Left hindlimb (tissue), 1 donor: ENCODE measurements at regions not wholly inside any gene's neighbourhood (a gene's known extent, or its start where the extent isn't known, plus 50 kb on each side); places are given as distances from the start of the nearest gene placed in this dataset.

Experiments
- DNase-seq: peaks from one replicate; pipeline ENCODE4 v3.0.0-alpha.2; 2018

DNA sequence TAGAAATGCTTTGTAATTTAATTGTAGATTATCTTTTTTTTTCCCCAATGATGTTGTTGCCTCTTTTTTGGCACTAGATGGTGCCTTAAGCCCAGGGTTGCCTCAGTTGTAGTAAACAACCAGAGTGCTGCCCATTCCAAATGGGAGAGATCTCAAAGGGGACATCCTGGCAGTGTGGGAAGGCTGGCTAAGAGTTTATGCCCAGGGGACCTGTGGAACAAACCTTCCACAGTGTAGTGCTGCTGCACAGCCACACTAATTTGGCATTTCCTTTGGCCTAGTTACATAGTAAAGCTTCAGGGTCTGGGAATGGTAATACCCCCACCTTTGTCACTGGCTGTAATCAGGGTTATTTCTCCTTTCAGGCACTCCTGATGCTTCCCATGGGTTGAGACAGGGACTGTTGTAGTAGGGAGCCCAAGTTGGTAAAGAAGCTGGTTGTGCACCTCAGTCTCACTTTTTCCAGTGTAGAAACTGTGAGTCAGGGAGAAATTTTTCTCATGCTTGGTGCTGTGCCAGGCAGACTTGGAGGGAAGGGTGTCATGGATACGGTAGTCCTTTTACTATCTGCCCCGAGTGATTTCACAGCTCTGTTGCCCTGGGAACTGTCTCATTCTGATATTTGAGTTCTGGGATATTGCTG, 177.8 kb upstream of the ECI2 start:
- DNase-seq = no peak

DNA sequence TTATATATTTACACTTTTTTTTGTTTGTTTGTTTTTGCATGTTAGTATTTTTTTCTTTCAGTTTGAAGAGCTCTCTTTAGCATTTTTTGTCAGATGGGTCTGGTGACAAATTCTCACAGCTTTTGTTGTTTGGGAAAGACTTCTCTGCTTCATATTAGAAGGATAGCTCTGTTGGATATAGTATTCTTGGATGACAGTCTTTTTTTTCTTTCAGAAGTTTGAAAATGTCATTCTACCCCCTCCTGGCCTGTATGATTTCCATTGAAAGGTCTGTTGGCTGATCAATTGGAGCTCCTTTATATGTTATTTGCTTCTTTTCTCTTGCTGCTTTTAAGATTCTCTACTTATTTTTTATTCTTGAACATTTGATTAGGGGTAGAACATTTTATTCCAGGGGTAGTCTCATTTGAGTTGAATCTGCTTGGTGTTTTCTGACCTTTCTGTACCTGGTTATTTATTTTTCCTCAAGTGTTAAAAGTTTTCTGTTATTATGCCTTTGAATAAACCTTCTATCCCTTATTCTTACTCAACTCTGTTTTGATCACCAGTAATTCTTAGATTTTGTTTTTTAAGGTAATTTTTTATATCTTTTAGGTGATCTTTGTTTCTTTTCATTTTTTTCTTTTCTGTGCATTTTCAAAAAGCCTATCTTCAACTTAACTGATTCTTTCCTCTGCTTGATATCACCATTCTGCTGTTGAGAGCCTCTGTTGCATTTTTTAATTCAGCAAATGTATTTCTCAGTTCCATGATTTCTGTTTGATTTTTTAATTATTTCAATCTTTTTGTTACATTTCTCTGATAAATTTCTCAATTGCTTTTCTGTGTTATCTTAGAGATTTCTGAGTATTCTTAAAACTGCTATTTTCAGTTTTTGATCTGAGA, 176.8 kb upstream of the ECI2 start:
- no peak for DNase-seq

DNA sequence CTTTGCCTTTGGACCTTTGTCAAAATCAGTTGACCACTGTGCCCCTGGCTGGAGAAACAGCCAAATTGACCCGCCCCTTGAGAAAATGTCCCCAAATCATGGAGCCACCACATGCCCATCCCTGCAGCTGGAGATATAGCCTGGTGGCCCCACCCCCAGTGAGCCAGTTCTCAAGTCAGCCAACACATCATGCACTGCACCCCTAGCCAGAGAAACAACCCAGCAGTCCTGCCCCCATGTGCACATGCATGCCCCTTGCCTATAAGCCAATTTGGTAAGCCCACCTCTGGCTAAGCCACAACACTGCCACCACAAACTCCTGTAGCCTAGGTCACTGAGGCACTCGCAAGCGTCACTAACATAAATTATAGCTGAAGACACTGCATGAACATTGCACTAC, 174.2 kb upstream of the ECI2 start:
- no peak for DNase-seq

DNA sequence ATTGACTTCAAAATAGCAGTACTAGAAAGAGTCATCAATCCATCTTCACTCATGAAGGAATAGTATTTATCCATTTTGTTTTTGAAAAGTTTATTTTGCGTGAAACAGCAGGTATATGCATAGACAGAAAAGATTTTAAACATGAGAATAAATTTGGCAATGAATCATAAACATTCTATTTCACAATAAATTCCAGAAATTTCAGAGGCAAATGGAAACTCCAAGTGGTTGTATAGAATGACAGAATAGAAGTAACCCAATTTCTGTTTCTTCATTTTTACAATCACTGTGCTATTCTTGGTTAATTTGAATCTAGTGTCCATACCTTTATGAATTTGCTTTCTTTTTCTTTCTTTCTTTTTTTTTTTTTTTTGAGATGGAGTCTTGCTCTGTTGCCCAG, 173.0 kb upstream of the ECI2 start:
- DNase-seq = no peak

DNA sequence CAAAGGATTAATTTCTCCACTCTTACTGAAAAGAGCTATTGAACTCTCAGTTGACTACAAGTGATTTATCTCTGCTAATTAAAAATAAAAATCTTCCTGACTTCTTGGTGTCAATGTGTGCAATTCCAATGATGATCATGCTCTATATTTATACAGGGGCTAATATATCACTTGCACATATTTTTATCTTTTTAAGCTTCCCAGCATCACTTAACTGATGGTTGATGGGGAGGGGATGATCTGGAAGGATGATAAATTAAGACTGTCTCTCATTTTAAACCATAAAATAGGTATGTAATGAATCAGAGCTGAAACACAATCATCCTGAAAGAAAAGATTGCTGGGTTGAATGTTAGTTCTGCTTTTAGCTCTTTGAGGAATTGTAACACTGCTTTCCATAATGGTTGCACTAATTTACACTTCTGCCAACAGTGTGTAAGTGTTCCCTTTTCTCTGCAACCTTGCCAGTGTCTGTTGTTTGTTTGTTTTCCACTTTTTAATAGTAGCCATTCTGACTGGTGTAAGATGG, 169.6 kb upstream of the ECI2 start:
- DNase-seq = no peak

DNA sequence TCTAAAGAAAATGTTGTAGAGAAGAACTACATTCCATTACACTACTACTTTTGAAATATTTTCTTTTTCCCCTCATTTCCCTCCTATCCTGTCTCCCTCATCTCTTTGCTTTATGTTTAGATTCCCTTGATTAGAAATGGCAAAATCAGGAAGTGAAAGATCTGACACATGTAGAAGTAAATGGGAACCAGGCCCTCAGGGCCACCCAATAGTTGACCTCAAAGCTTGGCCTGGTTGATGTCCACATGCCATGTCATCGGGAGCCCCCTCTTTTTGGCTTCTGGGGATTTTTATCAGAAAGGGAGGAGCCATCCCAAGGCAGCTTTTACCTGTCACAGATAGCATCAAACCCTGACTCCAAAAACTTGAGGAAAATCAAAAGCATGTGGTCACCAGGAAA, 168.3 kb upstream of the ECI2 start:
- no peak for DNase-seq

DNA sequence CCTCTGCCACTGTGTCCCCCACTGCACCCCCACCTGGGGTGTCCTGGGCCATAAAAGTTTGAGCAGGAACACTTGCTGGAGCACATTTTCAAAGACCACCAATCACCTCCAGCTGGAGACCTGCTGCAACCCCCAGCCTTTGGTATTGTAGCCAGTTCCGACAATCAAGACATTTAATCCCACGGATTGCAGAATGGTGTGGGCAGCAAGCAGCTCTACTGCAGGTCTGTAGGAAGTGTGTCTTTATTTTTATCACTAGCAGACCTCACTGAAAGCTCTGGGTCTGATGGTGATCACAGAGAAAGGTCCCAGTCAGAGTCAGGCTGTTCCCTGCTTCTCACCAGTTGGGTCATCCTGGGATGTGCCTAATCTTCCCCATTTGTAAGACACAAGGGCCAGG, 167.1 kb upstream of the ECI2 start:
- no peak for DNase-seq

DNA sequence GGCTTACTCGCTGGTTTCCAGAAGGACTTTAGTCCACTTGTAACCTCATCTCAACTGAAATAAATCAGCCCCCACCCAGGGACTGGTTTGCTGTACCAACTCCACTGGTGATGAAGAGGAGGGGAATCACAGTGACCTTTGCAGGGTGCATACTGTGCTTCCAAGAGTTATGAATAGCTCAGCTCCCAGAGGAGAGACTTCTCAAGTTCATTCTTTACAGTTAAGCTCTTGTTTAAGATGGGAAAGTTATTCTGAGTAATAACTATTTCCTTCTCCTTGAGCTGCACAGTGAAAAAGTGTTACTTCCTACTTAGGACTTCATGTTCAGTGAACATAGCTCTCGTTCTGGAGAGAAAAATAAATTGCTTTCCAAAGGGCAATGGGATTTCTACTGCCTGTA, 166.5 kb upstream of the ECI2 start:
- no peak for DNase-seq

DNA sequence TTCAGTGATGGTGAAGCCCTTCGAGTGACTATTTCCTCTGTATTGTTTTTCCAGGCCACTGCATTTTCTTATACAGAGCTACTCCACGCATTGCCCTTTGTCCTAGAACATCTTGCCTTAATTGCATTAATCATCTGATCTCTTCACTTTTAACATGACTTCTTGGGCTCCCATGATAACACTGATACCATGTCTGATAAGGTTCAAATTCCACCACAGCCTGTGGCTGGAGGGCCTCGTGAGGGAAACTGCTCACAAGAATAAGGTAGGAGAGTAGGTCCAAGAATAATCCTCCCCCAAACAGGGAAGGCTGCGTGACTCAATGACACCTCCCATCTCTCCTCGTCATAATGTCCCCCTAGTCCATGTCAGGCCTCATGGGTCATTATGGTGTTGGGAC, 165.5 kb upstream of the ECI2 start:
- no peak for DNase-seq

DNA sequence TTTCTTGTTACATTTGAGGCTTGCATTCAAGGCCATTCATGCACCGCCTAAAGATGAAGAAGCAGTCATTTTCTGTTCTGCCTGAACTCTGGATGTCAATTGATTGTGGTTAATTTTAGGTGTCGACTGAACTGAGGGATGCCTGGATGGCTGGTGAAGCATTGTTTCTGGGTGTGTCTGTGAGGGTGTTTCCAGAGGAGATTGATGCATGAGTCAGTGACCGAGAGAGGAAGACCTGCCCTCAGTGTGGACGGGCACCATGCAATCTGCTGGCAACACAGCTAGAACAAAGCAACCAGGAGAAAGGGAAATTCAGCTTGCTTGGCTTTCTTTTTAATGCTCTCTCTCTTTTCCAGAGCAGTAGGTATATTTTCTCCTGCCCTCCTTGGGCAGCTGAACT, 164.1 kb upstream of the ECI2 start:
- DNase-seq = no peak

DNA sequence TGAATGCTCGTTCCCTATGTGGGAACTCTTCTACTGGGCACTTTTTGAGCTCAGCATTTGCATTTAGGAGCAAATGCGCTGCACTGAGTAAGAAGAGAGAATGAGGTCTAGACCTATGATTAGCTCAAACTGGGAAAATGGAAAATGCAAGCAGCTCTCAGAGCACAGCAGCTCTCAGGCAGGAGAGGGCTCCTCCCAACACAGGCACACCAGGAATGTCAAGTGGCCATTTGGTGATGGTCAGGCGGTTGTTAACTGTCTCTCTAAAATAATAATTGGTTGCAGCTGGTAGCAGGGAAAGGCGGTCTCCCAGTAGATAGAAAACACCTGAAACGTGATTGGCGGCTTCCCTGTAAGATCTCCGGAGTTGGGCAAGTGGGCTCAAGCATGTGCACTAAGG, 162.0 kb upstream of the ECI2 start:
- no peak for DNase-seq

DNA sequence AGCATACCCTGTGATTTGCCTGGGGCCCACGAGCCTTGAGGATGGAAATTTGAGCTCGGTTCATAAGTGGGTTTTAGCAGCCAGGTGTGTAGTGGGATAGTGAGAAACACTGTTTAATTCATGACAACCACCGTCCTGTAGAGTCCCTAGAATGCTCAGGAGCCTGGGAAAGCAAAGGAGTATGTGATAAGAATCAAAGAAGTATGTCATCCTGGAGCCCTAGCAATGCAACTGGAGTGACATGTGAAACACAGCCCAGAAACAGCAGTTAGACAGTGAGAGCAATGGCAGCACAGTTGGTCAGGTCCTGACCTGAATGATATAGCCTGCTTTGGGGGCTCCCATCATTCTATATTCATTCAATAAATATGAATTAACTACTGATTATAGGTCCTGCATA, 161.2 kb upstream of the ECI2 start:
- DNase-seq = no peak

DNA sequence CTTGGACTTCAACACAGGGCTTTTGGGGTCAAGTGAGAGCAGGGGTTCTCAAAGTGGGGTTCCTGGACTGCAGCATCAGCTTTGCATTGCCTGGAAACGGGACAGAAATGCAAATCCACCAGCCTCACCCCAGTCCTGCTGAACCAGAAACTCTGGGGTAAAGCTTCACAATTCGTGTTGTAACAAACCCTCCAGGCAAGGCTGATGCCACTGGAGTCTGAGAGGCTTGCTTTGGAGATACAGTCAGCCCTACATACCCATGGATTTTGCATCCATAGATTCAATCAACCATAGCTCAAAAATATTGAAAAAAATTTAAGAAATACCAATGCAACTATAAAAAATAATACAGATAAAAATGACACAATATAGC, 160.4 kb upstream of the ECI2 start:
- no peak for DNase-seq

DNA sequence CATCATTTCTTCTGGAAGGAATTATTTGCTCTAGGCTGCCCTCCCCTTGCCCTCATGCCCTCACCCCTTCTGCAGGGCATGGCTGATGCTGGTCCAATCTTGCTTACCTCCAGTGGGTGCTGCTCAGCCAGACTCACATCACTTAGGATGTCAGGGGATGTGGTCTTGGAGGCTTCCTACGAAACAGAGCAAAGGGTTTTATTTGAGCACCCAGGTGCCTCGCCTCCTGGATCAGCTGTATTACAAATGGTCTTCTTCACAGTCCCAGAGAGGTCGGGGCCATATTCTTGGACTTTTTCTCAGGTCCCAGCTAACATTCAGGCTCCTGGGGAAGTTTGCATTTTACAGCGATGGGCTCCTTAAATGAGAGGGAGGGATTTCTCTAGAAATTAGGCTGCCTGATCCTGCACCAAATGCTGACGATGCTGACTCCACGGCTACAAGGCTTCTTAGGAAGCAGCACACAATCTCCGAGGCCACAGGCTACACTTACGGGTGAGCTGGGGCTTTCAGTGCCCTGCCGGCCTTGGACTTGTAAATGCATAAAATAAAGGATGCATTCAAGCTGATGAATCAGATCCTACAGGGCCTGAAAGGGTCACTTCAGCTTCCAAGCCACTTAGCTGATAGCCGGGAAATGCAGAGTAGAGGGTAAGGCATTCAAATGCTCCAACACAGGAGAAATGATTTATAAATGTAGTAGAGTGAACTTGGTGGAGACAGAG, 159.8 kb upstream of the ECI2 start:
- DNase-seq = no peak

DNA sequence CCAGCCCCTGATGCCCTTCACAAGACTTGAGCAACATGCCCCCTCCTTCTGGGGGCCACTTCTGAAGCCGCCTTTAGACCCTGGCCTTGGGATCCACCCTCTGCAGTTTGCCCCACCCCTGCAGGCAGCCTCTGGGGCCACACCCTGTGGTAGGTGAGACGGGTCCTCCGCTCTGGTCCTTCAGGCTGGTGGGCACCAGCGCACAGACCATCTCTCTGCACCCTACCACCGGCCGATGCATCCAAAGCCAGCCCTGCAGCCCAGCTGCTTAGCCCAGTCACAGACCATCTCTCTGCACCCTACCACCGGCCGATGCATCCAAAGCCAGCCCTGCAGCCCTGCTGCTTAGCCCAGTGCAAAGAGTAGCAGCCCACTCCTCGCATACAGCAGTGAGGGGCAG, 159.3 kb upstream of the ECI2 start:
- no peak for DNase-seq

DNA sequence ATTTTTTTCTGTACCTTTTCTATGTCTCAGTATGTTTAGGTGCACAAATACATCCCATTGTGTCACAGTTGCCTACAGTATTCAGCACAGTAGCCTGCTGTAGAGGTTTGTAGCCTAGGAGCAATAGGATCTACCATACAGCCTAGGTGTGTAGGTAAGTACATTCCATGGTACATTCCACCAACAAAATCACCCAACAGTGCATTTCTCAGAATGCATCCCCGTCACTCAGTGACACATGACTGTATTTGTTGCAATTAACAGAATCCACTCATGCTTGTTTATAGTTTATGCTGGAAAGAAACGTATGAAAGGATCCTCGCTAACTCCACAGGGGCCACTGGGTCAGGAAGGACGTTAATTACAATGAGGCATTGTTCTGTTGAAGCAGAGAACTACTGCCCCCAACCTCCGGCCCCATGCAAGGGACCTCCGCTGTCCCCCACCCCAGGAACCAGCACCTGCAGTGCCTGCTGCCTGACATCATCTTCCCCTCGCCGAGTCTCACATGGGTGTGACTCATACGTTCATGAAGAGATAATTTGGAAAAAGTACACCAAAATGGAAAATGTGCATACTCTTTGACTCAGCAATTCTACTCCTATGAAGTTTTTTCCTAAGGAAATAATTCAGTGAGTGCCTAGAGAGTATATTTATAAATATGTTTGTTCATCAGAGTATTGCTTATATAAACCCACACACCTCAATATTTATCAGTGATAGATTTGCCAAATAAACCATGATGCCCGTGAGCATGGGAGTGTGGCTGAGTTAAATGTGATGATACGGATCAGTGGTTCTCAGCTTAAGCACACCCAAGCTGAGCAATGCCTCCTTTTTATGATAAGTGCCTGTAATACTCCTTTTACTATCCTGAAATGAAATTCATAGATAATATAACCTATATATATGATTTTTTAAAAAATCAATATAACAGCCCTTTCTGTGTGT, 156.4 kb upstream of the ECI2 start:
- no peak for DNase-seq

DNA sequence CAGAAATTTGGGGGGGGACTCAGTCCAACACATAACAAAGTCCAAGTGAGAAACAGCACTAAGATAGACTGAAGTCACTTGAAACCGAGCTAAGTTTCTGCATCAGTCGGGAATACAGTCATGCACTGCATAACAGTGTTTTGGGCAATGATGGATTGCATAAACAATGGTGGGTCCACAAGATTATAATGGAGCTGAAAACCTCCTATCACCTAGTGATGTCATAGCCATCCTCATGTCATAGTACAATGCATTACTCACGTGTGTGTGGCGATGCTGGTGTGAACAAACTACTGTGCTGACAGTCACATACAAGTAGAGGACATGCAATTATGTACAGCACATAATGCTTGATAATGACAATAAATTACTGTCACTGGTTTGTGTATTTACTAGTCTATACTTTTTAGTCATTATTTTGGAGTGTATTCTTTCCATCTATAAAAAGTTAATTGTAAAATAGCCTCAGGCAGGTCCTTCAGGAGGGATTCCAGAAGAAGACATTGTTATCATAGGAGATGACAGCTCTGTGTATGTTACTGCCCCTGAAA, 154.5 kb upstream of the ECI2 start:
- DNase-seq = no peak

DNA sequence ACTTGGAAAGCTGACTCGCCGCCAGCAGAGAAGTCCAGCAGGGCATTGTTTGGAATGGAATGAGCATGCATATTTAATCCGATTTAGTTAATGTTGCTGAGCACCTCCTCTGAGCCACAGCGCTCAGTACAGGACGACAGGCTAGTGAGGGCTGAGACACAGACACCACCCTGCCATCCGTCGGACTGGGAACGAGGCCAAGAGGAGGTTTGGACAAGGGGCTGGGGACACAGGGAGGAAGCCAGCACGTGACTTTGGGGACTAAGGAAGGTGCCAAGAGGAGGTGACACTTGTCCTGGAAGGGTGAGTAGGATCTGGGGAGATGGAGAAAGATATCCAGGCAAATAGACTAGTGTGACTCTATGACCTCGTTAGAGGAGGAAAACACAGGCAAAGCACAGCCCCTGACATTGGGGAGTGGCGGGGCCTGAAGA, 152.5 kb upstream of the ECI2 start:
- no peak for DNase-seq

DNA sequence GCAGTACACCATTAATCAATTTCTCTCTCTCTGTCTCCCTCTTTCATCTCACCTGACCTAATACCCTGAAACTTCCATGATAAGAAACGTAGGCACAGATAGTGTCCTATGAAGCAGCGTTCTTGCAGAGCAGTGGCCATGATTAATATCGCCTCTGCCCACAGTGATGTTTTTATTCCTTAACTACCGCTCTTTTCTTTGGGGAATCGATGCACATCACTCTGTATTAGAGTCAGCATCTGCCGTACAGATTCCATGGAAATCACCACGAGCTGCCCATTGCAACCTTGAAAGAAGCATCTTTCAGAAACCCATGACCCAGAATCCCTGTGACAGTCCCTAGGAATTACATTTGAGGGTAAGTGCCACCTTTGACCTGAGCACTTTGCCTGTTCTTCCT, 152.0 kb upstream of the ECI2 start:
- DNase-seq = no peak

DNA sequence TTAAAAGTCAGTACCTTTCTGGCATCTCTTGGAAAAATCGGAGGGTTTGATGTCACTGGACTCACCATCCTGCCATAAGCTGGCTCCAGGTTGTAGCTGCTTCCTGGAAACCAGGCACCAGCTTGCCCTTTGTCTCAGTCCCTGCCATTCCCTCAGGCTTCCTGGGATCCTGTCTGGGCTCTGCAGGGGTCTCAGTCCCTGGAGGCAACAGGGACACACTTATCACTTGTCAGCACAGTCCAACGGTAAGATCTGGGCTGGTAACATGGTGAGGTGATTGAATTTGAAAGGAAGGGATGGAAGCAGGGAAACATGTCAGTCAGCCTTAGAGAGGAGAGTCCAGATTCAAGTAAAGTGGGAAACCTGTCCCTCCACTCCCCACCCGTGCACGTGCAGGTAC, 147.6 kb upstream of the ECI2 start:
- DNase-seq = no peak

DNA sequence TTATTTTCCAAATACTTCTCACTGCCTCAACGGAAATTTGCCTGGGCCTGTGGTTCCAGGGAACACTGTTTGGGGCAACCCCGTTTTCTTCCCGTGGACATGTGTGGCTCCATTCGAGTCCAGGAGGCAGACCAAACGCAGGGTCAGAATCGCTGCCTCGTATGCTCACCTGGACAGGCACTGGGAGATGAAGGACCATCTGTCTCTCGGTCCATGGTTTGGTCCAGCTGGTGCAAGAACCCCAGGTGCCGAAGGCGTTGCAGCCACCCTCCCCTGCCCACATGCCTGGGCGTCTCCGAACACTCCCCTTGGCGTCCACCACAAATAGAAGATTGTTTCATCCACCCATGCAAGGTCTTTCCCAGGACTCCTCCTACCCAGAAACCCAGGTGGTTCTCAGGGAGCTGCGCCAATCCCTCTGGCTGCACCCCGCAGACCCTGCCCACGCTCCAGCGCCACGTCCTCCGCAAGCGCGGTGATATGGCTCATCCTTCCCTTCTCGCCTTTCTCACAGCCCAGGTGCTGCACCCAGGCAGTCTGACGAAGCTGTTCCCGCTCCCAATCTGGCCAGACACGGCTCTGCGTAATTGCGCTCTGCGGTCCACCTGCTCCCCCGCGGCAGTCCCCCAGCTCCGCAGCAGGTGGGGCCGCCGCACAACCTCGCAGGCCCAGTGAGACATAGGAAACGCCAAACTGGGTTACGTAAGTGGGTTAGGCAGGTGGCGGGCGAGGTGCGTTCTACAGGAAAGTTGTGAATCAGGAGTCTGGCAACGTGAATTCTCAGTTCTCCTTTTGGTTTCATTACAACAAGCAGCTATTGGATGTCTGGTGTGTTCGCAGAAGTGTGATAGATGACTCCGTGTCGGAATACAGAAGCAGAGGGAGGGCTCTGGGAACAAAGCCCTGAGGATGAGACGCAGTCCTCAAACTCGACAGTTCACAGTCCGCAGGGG, 146.2 kb upstream of the ECI2 start:
- peak; percentile 53 for DNase-seq
